ENCODE measurements at regions not wholly inside any gene's neighbourhood (a gene's known extent, or its start where the extent isn't known, plus 50 kb on each side); places are given as distances from the start of the nearest gene placed in this dataset.

DNA sequence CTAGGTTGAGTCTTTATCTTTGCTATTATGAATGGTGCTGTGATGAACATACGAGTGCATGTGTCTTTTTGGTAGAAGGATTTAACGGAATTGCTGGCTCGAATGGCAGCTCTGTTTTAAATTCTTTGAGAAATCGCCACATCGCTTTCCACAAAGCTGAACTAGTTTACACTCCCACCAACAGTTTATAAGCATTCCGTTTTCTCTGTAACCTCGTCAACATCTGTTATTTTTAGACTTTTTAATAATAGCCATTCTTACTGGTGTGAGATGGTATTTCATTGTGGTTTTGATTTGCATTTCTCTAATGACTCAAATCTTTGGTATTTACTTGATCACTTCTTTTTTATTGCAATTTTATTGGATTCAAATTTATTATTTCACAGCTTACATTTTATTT, 117.4 kb upstream of the HDGFL1 start:
- TF ChIP-seq GATA2 (IDR thresholded peaks at IDR 0.05; ENCODE audit: low read depth, low read length) (no peak), GATA3 (IDR thresholded peaks at IDR 0.05; ENCODE audit: low read depth, low read length) (no peak)

Data from SH-SY5Y (cell line).